Ascending aorta (tissue), 2 donors: ENCODE measurements at regions not wholly inside any gene's neighbourhood (a gene's known extent, or its start where the extent isn't known, plus 50 kb on each side); places are given as distances from the start of the nearest gene placed in this dataset.

Experiments
- DNase-seq, 2 donors: peaks; one replicate each; pipeline ENCODE4 v3.0.0-alpha.2; 2019; ENCODE audit warnings: low spot score in 2 of 2
- H3K27ac ChIP-seq, 2 donors: fragments of 200-600 bp; sonication (generic); one replicate each; pipeline ENCODE4 v1.5.1; 2016 to 2017; ENCODE audit warnings: mild to moderate bottlenecking in 1 of 2
- H3K27me3 ChIP-seq: fragments of 200-600 bp; sonication (generic); one replicate; pipeline ENCODE4 v1.5.1; 2017
- H3K36me3 ChIP-seq, 2 donors: fragments of 200-600 bp; sonication (generic); one replicate each; pipeline ENCODE4 v1.5.1; 2016
- H3K4me1 ChIP-seq, 2 donors: fragments of 200-600 bp; sonication (generic); one replicate each; pipeline ENCODE4 v1.5.1; 2016 to 2017; ENCODE audit warnings: mild to moderate bottlenecking in 1 of 2
- H3K4me3 ChIP-seq, 2 donors: fragments of 200-600 bp; sonication (generic); one replicate each; pipeline ENCODE4 v1.5.1; 2016 to 2017; ENCODE audit warnings: mild to moderate bottlenecking in 1 of 2
- H3K9me3 ChIP-seq, 2 donors: fragments of 200-600 bp; sonication (generic); one replicate each; pipeline ENCODE4 v1.5.1; 2016
- CTCF ChIP-seq, 3 experiments: fragments of 200-600 bp in 2 of 3; fragments of 450-650 bp in 1 of 3; sonication (generic) in 2 of 3; IDR thresholded peaks; one replicate each; pipeline ENCODE4 v1.5.1; 2016 to 2019; ENCODE audit warnings: antibody characterized with exemption in 3 of 3, mild to moderate bottlenecking in 1 of 3, moderate library complexity in 1 of 3
- intact Hi-C: fragments of 100-400 bp; cut with DNase I; formaldehyde crosslinking; loops from one replicate; pipeline ENCODE4 v1.15.1; 2023

DNA sequence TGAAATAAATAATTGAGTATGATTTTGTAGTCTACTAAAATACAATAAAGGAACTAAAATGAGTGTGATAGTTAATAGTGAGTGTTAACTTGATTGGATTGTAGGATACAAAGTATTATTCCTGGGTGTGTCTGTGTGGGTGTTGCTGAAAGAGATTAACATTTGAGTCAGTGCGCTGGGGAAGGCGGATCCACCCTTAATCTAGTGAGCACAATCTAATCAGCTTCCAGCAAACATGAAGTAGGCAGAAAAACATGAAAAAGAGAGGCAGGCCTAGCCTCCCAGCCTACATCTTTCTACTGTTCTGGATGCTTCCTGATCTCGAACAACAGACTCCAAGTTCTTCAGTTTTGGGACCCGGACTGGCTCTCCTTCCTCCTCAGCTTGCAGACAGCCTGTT lies 1716.6 kb downstream of the MRPL39 start:
- intact Hi-C loops = no loop called here
- H3K36me3 ChIP-seq = no peaks in the 10 kb centered on the region
- H3K4me3 ChIP-seq = no peak overlapping the region
- no peaks in the 10 kb centered on the region for H3K27me3 ChIP-seq
- no peak for TF ChIP-seq CTCF (IDR thresholded peaks at IDR 0.05)
- DNase-seq = no peak
- H3K4me1 ChIP-seq = no peaks in the 10 kb centered on the region
- no peaks in the 10 kb centered on the region for H3K9me3 ChIP-seq
- H3K27ac ChIP-seq = no peak overlapping the region

- Histone ChIP-seq H3K4me1 (no peaks in the 10 kb centered on the region), H3K27me3 (no peaks in the 10 kb centered on the region), H3K27ac (no peak overlapping the region), H3K9me3 (no peaks in the 10 kb centered on the region), H3K4me3 (no peak overlapping the region), H3K36me3 (no peaks in the 10 kb centered on the region)
- no peak for TF ChIP-seq CTCF (IDR thresholded peaks at IDR 0.05)
- no peak for DNase-seq
- intact Hi-C loops = no loop called here
Measured at GRCh38 chr21:23887725-23888306, 1719.5 kb downstream of the MRPL39 start.

DNA sequence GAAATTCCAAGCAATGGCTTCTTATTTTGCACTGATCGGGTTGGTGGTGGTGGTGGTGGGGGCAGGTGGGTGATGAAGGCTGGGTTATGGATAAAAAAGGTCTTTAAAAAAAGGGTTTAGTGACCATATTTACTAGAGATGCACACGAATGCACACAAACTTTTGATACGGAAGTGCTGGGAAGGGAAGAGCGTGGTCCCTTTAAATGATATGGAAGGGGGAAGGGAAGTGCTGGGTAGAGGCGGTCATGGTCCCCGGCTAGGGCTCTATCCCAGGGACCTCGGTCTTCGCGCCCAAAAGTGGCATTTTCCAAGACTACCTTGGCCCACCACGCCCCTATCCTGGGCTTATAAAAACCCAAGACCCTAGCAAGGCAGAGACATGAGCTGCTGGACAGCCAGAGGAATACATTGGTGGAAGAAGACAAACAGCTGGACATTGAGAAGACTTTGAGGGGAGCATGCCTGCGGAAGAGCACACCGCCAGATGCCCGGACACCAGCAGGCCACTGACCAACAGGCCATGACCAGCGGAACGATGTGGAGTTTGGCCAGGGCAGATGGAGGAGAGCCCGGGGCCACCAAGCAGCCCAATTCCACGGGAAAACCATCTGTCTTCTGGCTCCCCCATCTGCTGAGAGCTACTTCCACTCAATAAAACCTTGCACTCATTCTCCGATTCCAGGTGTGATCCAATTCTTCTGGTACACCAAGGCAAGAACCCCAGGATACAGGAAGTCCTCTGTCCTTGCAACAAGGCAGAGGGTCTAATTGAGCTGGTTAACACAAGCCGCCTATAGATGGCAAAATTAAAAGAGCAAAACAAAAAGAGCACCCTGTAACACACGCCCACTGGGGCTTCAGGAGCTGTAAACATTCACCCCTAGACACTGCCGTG lies 1720.2 kb downstream of the MRPL39 start:
- no peak for TF ChIP-seq CTCF (IDR thresholded peaks at IDR 0.05)
- no peaks in the 10 kb centered on the region for H3K4me1 ChIP-seq

GRCh38 chr21:23881783-23882182 lies 1725.5 kb downstream of the MRPL39 start:
- intact Hi-C loops = no loop called here
- no peak for TF ChIP-seq CTCF (IDR thresholded peaks at IDR 0.05)
- Histone ChIP-seq H3K4me1 (no peaks in the 10 kb centered on the region), H3K4me3 (no peak overlapping the region), H3K27me3 (no peaks in the 10 kb centered on the region), H3K27ac (no peak overlapping the region), H3K36me3 (no peaks in the 10 kb centered on the region), H3K9me3 (no peaks in the 10 kb centered on the region)
- DNase-seq = no peak

More for the DNA sequence above, 1720.2 kb downstream of the MRPL39 start:
- no peak overlapping the region for H3K27ac ChIP-seq
- intact Hi-C loops = no loop called here
- no peaks in the 10 kb centered on the region for H3K9me3 ChIP-seq
- H3K4me3 ChIP-seq = no peak overlapping the region
- H3K27me3 ChIP-seq = no peaks in the 10 kb centered on the region
- no peaks in the 10 kb centered on the region for H3K36me3 ChIP-seq
- DNase-seq = no peak

- DNase-seq = no peak
- no peaks in the 10 kb centered on the region for H3K4me1 ChIP-seq
- intact Hi-C loops = no loop called here
- no peak overlapping the region for H3K4me3 ChIP-seq
- no peak overlapping the region for H3K27ac ChIP-seq
- H3K9me3 ChIP-seq = no peaks in the 10 kb centered on the region
- H3K27me3 ChIP-seq = no peaks in the 10 kb centered on the region
- TF ChIP-seq CTCF (IDR thresholded peaks at IDR 0.05) = no peak
- no peaks in the 10 kb centered on the region for H3K36me3 ChIP-seq
Measured at GRCh38 chr21:23876925-23877558, 1730.2 kb downstream of the MRPL39 start.
